ENCODE measurements at regions not wholly inside any gene's neighbourhood (a gene's known extent, or its start where the extent isn't known, plus 50 kb on each side); places are given as distances from the start of the nearest gene placed in this dataset.
A peak's percentile ranks its signal among the peaks of the same experiment; 100 is the strongest.
"Not testable (repeated sequence)": the region's sequence is repeated elsewhere in the genome, so short reads cannot be mapped to it uniquely, and the experiment has no call there.

GRCh38 chr9:38342532-38342931 is 50.0 kb upstream of the ALDH1B1 start:
- DNase-seq (ENCODE audit: low read depth in 2 of 2), result no peak

DNA sequence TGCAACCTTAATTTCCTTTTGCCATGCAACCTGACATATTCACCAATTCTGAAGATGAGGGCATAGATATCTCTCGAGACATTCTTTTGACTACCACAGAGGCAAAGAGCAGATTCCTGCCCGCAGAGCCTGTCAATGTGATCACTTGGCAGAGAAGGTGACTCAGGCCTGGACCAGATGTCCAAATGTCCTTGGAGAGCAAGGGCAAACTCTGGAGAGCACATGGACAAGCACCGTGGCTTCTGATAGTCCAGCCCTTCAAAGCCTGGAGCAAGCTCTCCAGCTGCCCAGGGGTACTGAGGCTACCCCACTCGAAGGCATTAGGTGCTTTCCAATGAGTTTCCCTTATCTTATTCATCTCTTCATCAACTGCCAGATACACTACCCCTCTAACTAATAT is 50.4 kb upstream of the ALDH1B1 start:
- no peak for DNase-seq (ENCODE audit: low read depth in 2 of 2)

DNA sequence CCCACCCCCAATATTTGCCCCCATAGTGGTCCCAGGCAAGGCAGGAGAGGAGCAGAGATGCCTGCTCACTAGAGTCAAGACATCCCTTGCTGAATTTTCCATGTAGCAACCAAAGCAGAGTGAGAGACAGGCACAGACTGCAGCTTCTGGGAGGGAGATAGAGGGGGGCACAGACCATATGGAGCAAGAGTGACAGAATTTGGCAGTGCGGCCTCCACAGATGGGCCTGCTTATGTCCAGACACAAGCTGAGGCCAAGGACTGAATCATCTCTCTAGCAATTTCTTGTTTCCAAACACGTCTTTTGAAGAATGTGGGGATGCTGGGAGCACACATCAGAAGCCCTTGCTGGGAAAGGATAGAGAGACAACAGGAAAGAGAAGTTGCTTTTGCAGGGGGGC is 53.0 kb upstream of the ALDH1B1 start:
- peak; percentile 36 to 44 for DNase-seq (ENCODE audit: low read depth in 2 of 2)

DNA sequence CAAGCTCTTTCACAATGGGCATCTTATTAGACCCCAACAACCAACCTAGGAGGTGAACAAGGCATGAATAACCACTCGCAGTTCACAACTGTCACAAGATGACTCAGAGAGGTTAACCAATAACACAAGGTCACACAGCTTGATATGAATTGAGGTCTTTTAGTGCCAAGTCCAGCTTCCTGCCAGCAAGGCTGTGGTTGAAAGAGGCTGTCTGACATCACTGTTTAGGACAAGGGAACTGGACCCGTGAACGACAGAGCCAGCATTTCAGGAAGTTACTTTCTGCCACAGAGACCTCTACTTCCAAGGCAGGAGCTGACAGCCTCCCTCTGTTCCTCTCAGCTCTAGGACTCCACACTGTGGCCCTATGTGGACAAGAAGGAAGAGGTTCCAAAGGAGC is 53.4 kb upstream of the ALDH1B1 start:
- DNase-seq (ENCODE audit: low read depth in 2 of 2), result no peak

DNA sequence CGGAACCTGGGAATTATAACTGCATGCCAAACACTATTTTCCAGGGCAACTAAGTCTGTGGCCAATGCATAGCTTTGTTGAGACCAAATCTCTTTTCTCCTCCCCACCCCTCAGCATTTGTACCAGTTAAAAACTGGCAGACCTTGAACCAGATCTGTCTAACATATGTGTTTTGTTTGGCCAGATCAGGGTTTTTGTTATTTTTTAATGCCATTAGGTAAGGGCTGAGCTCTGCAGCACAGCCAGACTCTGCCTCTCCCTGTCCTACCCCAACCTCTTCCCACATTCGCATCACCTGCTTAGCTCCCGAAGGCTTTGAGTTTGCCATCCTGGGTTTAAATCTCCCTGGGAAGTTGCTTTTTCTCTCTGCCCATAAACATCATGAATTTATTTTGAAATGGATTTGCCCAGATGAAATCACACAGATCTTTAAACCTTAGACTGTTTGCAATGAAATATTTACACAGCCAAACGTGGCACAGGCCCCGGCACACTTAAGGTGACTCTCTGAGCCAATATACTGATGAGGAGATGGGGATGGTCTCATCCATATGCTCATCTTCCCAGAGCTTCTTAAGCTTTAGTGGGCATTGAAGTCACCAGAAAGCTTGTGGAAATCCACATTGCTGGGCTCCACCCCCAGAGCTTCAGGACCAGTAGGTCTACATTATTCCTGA is 54.0 kb upstream of the ALDH1B1 start:
- DNase-seq (ENCODE audit: low read depth in 2 of 2), result no peak

GRCh38 chr9:38337706-38338264 is 54.7 kb upstream of the ALDH1B1 start:
- DNase-seq (ENCODE audit: low read depth in 2 of 2), result no peak

DNA sequence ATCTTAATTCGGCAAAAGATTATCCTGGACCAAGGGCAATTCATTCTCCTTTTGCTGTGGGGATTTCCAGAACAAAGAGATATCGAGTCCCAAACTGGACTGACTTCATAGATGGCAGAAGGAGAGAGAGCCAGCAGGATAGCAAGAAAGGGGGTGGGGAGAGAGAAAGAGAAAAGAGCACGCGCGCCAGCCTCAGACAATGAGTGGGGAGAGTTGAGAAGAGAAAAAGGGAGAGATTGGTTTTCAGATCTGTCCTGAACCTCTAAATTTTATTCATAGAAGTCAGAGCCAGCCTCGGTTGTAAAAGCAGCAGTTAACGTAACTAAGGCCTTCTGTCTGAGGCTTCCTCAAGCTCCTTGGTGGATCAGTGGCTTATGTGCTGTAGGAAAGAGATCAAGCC is 55.3 kb upstream of the ALDH1B1 start:
- DNase-seq (ENCODE audit: low read depth in 2 of 2), result no peak

- DNase-seq (ENCODE audit: low read depth in 2 of 2), result no peak
Observed at GRCh38 chr9:38336341-38336740, 56.2 kb upstream of the ALDH1B1 start.

DNA sequence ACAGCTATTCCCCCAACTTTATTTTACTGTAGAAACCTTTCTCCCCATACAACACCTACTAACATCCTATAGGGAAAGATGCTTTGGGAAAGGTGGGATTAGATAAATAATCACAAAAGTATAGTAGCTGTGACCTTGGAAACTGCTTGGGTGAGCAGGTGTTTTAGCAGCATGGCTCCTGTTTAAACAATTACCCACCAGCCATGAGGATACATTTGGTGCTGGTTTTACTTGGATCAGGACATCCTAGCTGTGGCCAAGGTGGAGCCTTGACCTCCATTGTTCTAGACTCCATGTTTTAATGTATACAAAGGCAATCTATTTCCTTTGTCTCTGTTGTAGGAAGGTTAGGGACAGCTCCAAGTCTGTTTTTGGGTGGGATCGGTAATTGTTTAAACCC is 56.8 kb upstream of the ALDH1B1 start:
- DNase-seq (ENCODE audit: low read depth in 2 of 2), result no peak

DNA sequence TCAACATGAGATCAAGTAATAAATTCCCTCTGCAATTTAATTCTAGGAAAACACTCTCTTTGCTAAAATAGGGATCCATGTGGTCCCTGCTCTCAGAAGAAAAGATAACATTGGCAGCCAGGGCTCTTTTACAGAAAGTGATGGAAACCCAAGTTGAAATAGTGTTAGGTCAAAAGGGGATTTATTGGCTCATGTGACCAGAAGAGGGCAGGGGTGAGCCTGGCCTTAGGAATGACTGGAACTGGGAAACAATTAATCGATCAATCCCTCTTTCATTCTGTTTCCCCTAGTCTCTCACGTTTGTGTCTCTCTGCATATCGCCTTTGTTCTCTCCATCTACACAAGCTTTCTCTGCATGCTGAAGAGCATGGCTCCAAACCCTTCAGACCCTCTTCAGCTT is 58.3 kb upstream of the ALDH1B1 start:
- no peak for DNase-seq (ENCODE audit: low read depth in 2 of 2)

DNA sequence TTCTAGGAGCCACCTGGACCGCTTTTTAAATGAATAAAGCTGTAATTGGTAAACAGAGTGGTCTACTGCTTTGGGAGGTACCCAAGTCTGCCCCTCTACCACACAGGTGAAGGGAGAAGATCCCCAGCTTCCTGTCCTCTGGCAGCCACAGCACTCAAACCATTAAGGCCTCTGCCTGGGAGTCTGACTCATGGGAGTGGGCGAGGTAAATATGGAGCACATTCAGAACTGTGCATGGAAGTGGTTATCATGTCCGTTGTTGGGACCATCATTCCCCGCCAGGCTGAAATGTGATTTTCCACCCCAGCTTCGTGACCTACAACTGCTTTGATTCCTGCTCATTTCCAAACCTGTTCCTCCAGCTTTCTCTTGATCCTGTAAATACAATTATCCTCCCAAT is 59.5 kb upstream of the ALDH1B1 start:
- DNase-seq (ENCODE audit: low read depth in 2 of 2), result no peak

DNA sequence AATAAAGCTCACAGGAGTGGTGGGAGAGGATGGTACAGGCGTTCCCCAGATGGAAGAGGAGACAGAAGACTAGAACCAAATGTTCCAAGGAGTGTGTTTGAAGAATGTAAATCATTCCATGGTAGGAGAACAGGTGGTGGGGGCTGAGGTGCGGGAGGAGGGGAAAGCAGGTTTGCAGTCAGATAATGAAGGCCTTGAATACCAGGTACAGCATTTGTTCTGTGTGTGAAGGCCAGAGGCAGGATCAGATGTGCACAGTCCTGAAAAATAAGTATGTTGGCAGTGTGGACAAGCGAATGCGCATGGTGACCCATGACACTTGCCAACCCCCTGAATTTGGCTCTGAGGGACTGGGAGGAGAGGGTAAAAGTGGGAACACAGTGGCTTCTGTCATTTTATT is 59.9 kb upstream of the ALDH1B1 start:
- no peak for DNase-seq (ENCODE audit: low read depth in 2 of 2)

DNA sequence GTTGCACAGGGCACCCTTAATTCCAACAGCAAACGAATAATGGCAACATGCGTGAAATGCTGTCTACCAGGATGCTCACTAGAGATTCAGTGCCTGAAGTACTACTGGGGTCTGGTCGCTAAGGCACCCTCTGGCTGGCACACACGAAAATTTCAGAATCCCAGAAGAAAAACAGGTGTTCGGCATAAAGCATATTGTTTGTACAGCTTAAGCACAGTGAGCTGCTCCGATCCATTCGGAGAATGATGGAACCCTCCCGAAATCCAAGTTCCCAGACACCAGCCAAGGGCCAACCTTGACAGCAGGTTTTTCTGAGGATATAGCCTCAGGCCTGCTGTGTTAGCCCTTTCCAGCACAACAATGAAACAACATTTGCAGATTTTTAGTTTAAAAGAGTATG is 61.4 kb upstream of the ALDH1B1 start:
- DNase-seq (ENCODE audit: low read depth in 2 of 2), result no peak

GRCh38 chr9:38329968-38330367 is 62.5 kb upstream of the ALDH1B1 start:
- no peak for DNase-seq (ENCODE audit: low read depth in 2 of 2)

DNA sequence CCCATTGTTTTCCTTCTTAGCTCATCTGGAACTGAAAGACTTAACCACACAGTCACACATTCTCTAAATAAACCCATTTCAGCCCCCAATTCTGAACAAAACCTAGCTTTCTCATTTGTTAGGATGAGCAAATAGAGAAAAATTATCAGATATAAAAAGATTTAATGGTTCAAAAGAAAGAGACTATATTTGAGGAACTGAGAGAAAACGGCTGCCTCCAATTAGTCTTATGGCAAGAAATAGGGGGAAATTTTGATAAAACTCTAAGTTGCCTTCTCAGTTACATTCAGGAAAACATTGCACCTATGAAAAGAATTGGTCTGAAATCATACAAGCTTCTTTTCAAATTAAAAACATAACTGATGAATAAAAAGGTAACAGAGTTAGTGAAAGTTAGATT is 63.7 kb upstream of the ALDH1B1 start:
- no peak for DNase-seq (ENCODE audit: low read depth in 2 of 2)

GRCh38 chr9:38326122-38326521 is 66.4 kb upstream of the ALDH1B1 start:
- no peak for DNase-seq (ENCODE audit: low read depth in 2 of 2)

GRCh38 chr9:38324213-38324612 is 68.3 kb upstream of the ALDH1B1 start:
- not testable (repeated sequence) for DNase-seq (ENCODE audit: low read depth in 2 of 2)

DNA sequence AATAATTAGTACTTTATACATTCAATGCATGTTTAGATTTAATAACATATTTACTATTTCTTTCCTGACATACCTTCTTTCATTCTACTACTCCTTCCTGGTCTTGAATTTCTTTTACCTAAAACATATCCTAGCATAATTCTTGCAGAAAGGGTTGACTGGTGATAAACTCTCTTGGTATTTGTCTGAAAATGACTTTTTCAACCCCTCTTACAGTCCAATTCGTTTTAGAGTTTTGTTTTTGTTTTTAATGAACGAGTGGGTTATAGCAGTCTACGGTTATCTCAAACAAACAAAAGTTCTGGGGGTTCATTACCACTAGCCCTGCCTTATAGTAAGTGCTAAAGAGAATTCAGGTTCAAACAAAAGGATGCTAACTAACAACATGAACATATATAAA is 69.6 kb upstream of the ALDH1B1 start:
- no peak for DNase-seq (ENCODE audit: low read depth in 2 of 2)

DNA sequence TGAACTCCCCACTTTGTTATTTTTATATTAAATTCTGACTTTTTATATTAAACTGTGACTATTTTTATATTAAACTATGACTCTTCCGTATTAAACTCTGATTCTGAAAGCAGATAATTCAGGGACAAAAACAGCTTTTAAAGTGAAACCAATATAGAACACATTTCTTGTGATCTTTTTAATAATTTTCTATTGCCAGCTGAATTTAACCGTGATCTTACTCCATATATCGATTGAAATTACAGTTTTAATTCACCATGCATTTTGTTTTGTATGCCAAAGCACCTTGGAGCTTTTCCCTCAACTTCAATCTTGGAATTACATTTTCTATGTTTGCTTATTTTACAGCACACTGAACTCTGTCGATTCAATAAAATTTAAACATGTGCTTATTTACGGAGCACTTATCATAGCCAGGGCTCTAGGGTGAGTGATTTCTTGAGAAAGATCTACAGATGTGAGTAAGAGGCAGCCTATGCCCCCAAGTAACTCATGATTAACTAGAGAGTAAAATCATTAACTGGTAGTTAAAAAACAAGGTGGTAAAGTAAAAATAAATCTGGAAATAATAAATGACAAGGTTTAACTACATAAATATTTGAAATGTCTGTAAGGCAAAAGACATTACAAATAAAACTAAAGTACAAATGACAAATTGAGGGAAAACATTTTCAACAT is 72.9 kb upstream of the ALDH1B1 start:
- DNase-seq (ENCODE audit: low read depth in 2 of 2), result no peak

- DNase-seq (ENCODE audit: low read depth in 2 of 2), result no peak
Observed at GRCh38 chr9:38318759-38319495, 73.6 kb upstream of the ALDH1B1 start.

GRCh38 chr9:38316166-38316780 is 76.2 kb upstream of the ALDH1B1 start:
- DNase-seq (ENCODE audit: low read depth in 2 of 2), result no peak

GRCh38 chr9:38315085-38315595 is 77.4 kb upstream of the ALDH1B1 start:
- no peak for DNase-seq (ENCODE audit: low read depth in 2 of 2)

Data from fibroblast of skin of left biceps (primary cell).